Ovary (tissue), 3 donors: ENCODE measurements at regions not wholly inside any gene's neighbourhood (a gene's known extent, or its start where the extent isn't known, plus 50 kb on each side); places are given as distances from the start of the nearest gene placed in this dataset.

Experiments used
- EP300 ChIP-seq: sonication (generic); formaldehyde crosslinking; IDR thresholded peaks from one replicate; pipeline ENCODE4 v1.6.1; 2017; ENCODE audit warnings: antibody characterized with exemption
- POLR2A ChIP-seq: fragments of 450-650 bp; IDR thresholded peaks from one replicate; pipeline ENCODE4 v1.6.1; 2017; ENCODE audit warnings: antibody characterized with exemption, mild to moderate bottlenecking, moderate library complexity
- TF ChIP-seq, protein P1 (sequence below), 3 donors: fragments of 450-650 bp in 2 of 3; fragments of 200-600 bp in 1 of 3; IDR thresholded peaks; one replicate each; pipeline versions ENCODE4 v1.5.1 to v1.8.0; 2016 to 2022; ENCODE audit warnings: antibody characterized with exemption in 3 of 3, mild to moderate bottlenecking in 1 of 3
- donor health status: DM: no; HTN: no; CAD: no.

DNA sequence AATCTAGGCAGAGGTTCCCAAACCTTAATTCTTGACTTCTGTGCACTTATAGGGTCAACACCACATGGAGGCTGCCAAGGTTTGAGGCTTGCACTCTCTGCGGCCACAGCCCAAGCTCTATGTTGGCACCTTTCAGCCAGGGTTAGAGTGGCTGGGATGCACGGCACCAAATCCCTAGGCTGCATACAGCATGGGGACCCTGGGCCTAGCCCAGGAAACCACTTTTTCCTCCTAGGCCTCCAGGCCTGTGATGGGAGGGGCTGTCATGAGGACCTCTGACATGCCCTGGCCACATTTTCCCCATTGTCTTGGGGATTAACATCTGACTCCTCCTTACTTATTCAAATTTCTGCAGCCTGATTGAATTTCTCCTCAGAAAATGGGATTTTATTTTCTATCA lies 165.4 kb downstream of the SI start:
- TF ChIP-seq, protein P1, sequence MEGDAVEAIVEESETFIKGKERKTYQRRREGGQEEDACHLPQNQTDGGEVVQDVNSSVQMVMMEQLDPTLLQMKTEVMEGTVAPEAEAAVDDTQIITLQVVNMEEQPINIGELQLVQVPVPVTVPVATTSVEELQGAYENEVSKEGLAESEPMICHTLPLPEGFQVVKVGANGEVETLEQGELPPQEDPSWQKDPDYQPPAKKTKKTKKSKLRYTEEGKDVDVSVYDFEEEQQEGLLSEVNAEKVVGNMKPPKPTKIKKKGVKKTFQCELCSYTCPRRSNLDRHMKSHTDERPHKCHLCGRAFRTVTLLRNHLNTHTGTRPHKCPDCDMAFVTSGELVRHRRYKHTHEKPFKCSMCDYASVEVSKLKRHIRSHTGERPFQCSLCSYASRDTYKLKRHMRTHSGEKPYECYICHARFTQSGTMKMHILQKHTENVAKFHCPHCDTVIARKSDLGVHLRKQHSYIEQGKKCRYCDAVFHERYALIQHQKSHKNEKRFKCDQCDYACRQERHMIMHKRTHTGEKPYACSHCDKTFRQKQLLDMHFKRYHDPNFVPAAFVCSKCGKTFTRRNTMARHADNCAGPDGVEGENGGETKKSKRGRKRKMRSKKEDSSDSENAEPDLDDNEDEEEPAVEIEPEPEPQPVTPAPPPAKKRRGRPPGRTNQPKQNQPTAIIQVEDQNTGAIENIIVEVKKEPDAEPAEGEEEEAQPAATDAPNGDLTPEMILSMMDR (IDR thresholded peaks at IDR 0.05), result no peak
- TF ChIP-seq EP300 (no peak), POLR2A (no peak)
